HCT116 (cell line): ENCODE measurements at regions not wholly inside any gene's neighbourhood (a gene's known extent, or its start where the extent isn't known, plus 50 kb on each side); places are given as distances from the start of the nearest gene placed in this dataset.

Source experiments
- ATAC-seq: fragments of 200-7000 bp; cut with Tn5 transposase; 2 replicates; pipeline ENCODE4 v1.9.1; 2020; ENCODE audit warnings: mild to moderate bottlenecking, moderate library complexity
- BruUV-seq: library from RNA; stranded (reverse); fragments of 400-500 nt; replicated peaks from 2 replicates; lab custom pipeline; 2021; lab: Mats Ljungman, UMichigan
- CTCF ChIA-PET: fragments of 300-600 bp; sonication (Branson Sonifier 250); formaldehyde crosslinking; loops from one replicate; lab custom pipeline; 2021; ENCODE audit warnings: antibody characterized with exemption; lab: Charles Lee
- POLR2A ChIA-PET: fragments of 300-600, 350-600 bp; sonication (Branson Sonifier 250); formaldehyde crosslinking; loops from one replicate; lab custom pipeline; 2021; ENCODE audit warnings: antibody characterized with exemption; lab: Charles Lee
- RAD21 ChIA-PET, 2 experiments: fragments of 300-600 bp; sonication (Branson Sonifier 250); formaldehyde crosslinking; loops; one replicate each; lab custom pipeline; 2023; ENCODE audit warnings: low total read pairs in 2 of 2; ENCODE audit not compliant: uncharacterized antibody in 2 of 2, unreplicated experiment in 2 of 2, low non-redundant PET in 1 of 2; lab: Charles Lee
- DNase-seq: peaks from one replicate; pipeline ENCODE4 v3.0.0-alpha.2; 2010; ENCODE audit warnings: low read depth, low spot score
- H2AFZ ChIP-seq: fragments of 200-600 bp; shearing (Covaris generic), sonication (generic); 2 replicates; pipeline ENCODE4 v1.6.1; 2017; ENCODE audit warnings: low read depth, mixed run types, mixed read lengths, antibody characterized with exemption, low read length; ENCODE audit not compliant: poor library complexity, severe bottlenecking
- H3K27ac ChIP-seq: 2 replicates; pipeline ENCODE4 v1.5.1; 2012; ENCODE audit warnings: low read depth, low read length
- H3K27me3 ChIP-seq: fragments of 200-600 bp; sonication (generic); 2 replicates; pipeline ENCODE4 v1.6.1; 2016; ENCODE audit warnings: mixed run types, low read length, mixed read lengths; ENCODE audit not compliant: insufficient read depth
- H3K36me3 ChIP-seq, 2 experiments: fragments of 200-500 bp in 1 of 2; fragments of 200-600 bp in 1 of 2; sonication (Bioruptor generic) in 1 of 2; sonication (generic) in 1 of 2; 2 replicates each; pipeline versions ENCODE4 v1.5.1 to v1.6.1; 2014 to 2016; ENCODE audit warnings: low read length in 2 of 2, inconsistent platforms in 1 of 2, mixed read lengths in 1 of 2, mixed run types in 1 of 2; ENCODE audit not compliant: insufficient read depth in 2 of 2, control insufficient read depth in 1 of 2
- H3K4me1 ChIP-seq, 2 experiments: fragments of 200-600 bp in 1 of 2; sonication (generic) in 1 of 2; 2 replicates each; pipeline versions ENCODE4 v1.5.1 to v1.6.1; 2012 to 2017; ENCODE audit warnings: low read length in 2 of 2, inconsistent platforms in 1 of 2, mild to moderate bottlenecking in 1 of 2, mixed read lengths in 1 of 2, mixed run types in 1 of 2, moderate library complexity in 1 of 2; ENCODE audit not compliant: insufficient read depth in 2 of 2, control insufficient read depth in 1 of 2
- H3K4me2 ChIP-seq: fragments of 200-600 bp; sonication (generic); 2 replicates; pipeline ENCODE4 v1.6.1; 2017; ENCODE audit warnings: mixed run types, low read length, mixed read lengths
- H3K4me3 ChIP-seq, 2 experiments: fragments of 200-600 bp in 1 of 2; sonication (generic) in 1 of 2; replicated peaks in 1 of 2; 2 replicates each; pipeline ENCODE4 v1.5.1; 2011 to 2016; ENCODE audit warnings: low read length in 2 of 2, control low read depth in 1 of 2, low read depth in 1 of 2, mild to moderate bottlenecking in 1 of 2, mixed read lengths in 1 of 2, mixed run types in 1 of 2
- H3K79me2 ChIP-seq: fragments of 200-600 bp; sonication (generic); 2 replicates; pipeline ENCODE4 v1.6.1; 2017; ENCODE audit warnings: mild to moderate bottlenecking, mixed run types, low read length, moderate library complexity, mixed read lengths; ENCODE audit not compliant: insufficient read depth
- H3K9ac ChIP-seq: fragments of 200-600 bp; sonication (generic); 2 replicates; pipeline ENCODE4 v1.6.1; 2016; ENCODE audit warnings: low read length, mixed read lengths
- H3K9me2 ChIP-seq: fragments of 200-600 bp; sonication (generic), shearing (Covaris generic); 2 replicates; pipeline ENCODE4 v1.6.1; 2017; ENCODE audit warnings: mixed run types, mild to moderate bottlenecking, moderate library complexity; ENCODE audit not compliant: insufficient read depth
- H3K9me3 ChIP-seq, 2 experiments: fragments of 200-500 bp in 1 of 2; fragments of 200-600 bp in 1 of 2; sonication (Bioruptor generic) in 1 of 2; sonication (generic) in 1 of 2; 2 replicates each; pipeline ENCODE4 v1.6.1; 2014 to 2017; ENCODE audit warnings: low read length in 2 of 2, mixed read lengths in 2 of 2, inconsistent platforms in 1 of 2, low read depth in 1 of 2, mild to moderate bottlenecking in 1 of 2, mixed run types in 1 of 2, moderate library complexity in 1 of 2; ENCODE audit not compliant: control insufficient read depth in 1 of 2, insufficient read depth in 1 of 2
- H4K20me1 ChIP-seq: fragments of 200-600 bp; sonication (generic), shearing (Covaris generic); 2 replicates; pipeline ENCODE4 v1.6.1; 2017; ENCODE audit warnings: mixed run types, mild to moderate bottlenecking, moderate library complexity; ENCODE audit not compliant: insufficient read depth
- ATF3 ChIP-seq: IDR thresholded peaks from 2 replicates; pipeline ENCODE4 v1.6.1; 2012
- CEBPB ChIP-seq: IDR thresholded peaks from 2 replicates; pipeline ENCODE4 v1.6.1; 2012; ENCODE audit warnings: low read depth
- CTCF ChIP-seq, 3 experiments: fragments of 200-600 bp in 1 of 3; sonication (generic) in 1 of 3; IDR thresholded peaks in 2 of 3; conservative IDR thresholded peaks in 1 of 3; 2 replicates each; pipeline ENCODE4 v1.5.1; 2012 to 2017; ENCODE audit warnings: low read depth in 2 of 3, low read length in 2 of 3, antibody characterized with exemption in 1 of 3, borderline replicate concordance in 1 of 3, control low read depth in 1 of 3, mild to moderate bottlenecking in 1 of 3, mixed read lengths in 1 of 3, mixed run types in 1 of 3, moderate library complexity in 1 of 3; ENCODE audit not compliant: insufficient read depth in 1 of 3
- EGR1 ChIP-seq: IDR thresholded peaks from 2 replicates; pipeline ENCODE4 v1.6.1; 2012; ENCODE audit warnings: low read depth
- EZH2 ChIP-seq: fragments of 200-600 bp; sonication (generic); IDR thresholded peaks from 2 replicates; pipeline ENCODE4 v1.6.1; 2017; ENCODE audit warnings: antibody characterized with exemption, mixed run types
- EZH2phosphoT487 ChIP-seq: fragments of 200-600 bp; IDR thresholded peaks from 2 replicates; pipeline ENCODE4 v1.6.1; 2018; ENCODE audit warnings: antibody characterized with exemption, borderline replicate concordance
- FOSL1 ChIP-seq: IDR thresholded peaks from 2 replicates; pipeline ENCODE4 v1.6.1; 2012; ENCODE audit warnings: low read depth
- JUND ChIP-seq: IDR thresholded peaks from 2 replicates; pipeline ENCODE4 v1.6.1; 2012
- POLR2AphosphoS5 ChIP-seq: IDR thresholded peaks from 2 replicates; pipeline ENCODE4 v1.6.1; 2011; ENCODE audit warnings: mild to moderate bottlenecking, low read depth, low read length, moderate library complexity
- RAD21 ChIP-seq: IDR thresholded peaks from 2 replicates; pipeline ENCODE4 v1.6.1; 2012; ENCODE audit warnings: low read depth, mild to moderate bottlenecking
- SP1 ChIP-seq: IDR thresholded peaks from 2 replicates; pipeline ENCODE4 v1.6.1; 2012; ENCODE audit warnings: low read depth
- SRF ChIP-seq: IDR thresholded peaks from 2 replicates; pipeline ENCODE4 v1.6.1; 2012; ENCODE audit warnings: low read depth
- YY1 ChIP-seq: IDR thresholded peaks from 2 replicates; pipeline ENCODE4 v1.6.1; 2011; ENCODE audit warnings: low read length, low read depth, moderate library complexity, mild to moderate bottlenecking; ENCODE audit not compliant: insufficient replicate concordance; ENCODE audit errors: extremely low read depth
- ZNF274 ChIP-seq: fragments of 200-500 bp; sonication (Bioruptor generic); IDR thresholded peaks from 2 replicates; pipeline ENCODE4 v1.6.1; 2014; ENCODE audit warnings: mild to moderate bottlenecking, low read depth, low read length, inconsistent platforms
- intact Hi-C: fragments of 100-400 bp; cut with micrococcal nuclease; formaldehyde crosslinking; loops from 2 replicates; pipeline ENCODE4 v1.10.0; 2022

GRCh38 chr3:194738254-194739093, 52.8 kb downstream of the FAM43A start:
- Histone ChIP-seq H3K9ac (no peak overlapping the region), H3K4me2 (peak overlapping the region; percentile 31; the same call in 1 of the 2 replicates), H3K9me2 (no peaks in the 10 kb centered on the region), H3K27me3 (peaks cover 8% of the 10 kb centered on the region; the same call in 1 of the 2 replicates), H3K4me1 (peaks cover 21 to 45% of the 10 kb centered on the region in 2 experiments), H4K20me1 (no peaks in the 10 kb centered on the region), H3K27ac (no peak overlapping the region), H3K79me2 (no peaks in the 10 kb centered on the region), H3K36me3 (no peaks in the 10 kb centered on the region), H3K4me3 (no peak overlapping the region), H2AFZ (peak overlapping the region; percentile 74), H3K9me3 (no peaks in the 10 kb centered on the region; a peak in 1 of 4 replicates)
- CTCF ChIA-PET = no interaction called here
- TF ChIP-seq EGR1 = peak; percentile 62
- no peak for TF ChIP-seq ZNF274
- BruUV-seq = no TSS peak
- ATAC-seq (no peak), DNase-seq (peak; percentile 22)
- intact Hi-C loops = no loop called here
- POLR2A ChIA-PET = no interaction called here
- RAD21 ChIA-PET = no interaction called here

- DNase-seq = peak; percentile 10
- POLR2A ChIA-PET = interaction anchor here (1.5 kb wide), 1 partner anchor 57 kb away, joined by 4 read pairs; no protein-coding TSS in a partner anchor
- BruUV-seq = no TSS peak
- no peak for TF ChIP-seq POLR2AphosphoS5
- TF ChIP-seq JUND = peak; percentile 44; the same call in 1 of the 2 replicates
- no peak for TF ChIP-seq YY1
- TF ChIP-seq RAD21 = peak; percentile 31; the same call in 1 of the 2 replicates
- no peak for TF ChIP-seq CTCF (IDR thresholded peaks at IDR 0.05 in 2 of 3, conservative IDR thresholded peaks at IDR 0.05 in 1 of 3; ENCODE audit: borderline replicate concordance in 1 of 3, insufficient read depth in 1 of 3, low read depth in 2 of 3, low read length in 2 of 3)
- TF ChIP-seq EZH2 = no peak
- 0 out of 2 replicates have a peak, but pooled peaks have one; percentile 18 for TF ChIP-seq FOSL1
- 0 out of 2 replicates have a peak, but pooled peaks have one; percentile 19 for TF ChIP-seq SP1
- no peak for TF ChIP-seq CEBPB
- no peak for TF ChIP-seq ATF3
- TF ChIP-seq ZNF274 = no peak
- no peak for TF ChIP-seq SRF
- no peak for TF ChIP-seq EZH2phosphoT487
Observed at GRCh38 chr3:194739498-194740284, 54.0 kb downstream of the FAM43A start.

More at GRCh38 chr3:194739498-194740284, 54.0 kb downstream of the FAM43A start:
- ATAC-seq = no peak
- Histone ChIP-seq H2AFZ (peak overlapping the region; percentile 48), H3K9me3 (no peaks in the 10 kb centered on the region; a peak in 1 of 4 replicates), H3K27ac (no peak overlapping the region), H3K36me3 (no peaks in the 10 kb centered on the region), H3K9ac (no peak overlapping the region), H3K79me2 (no peaks in the 10 kb centered on the region), H3K4me3 (no peak overlapping the region), H4K20me1 (no peaks in the 10 kb centered on the region), H3K4me1 (peaks cover 21 to 45% of the 10 kb centered on the region in 2 experiments), H3K9me2 (no peaks in the 10 kb centered on the region), H3K27me3 (peaks cover 8% of the 10 kb centered on the region; the same call in 1 of the 2 replicates), H3K4me2 (peak overlapping the region; percentile 87)
- ChIA-PET CTCF (no interaction called here), RAD21 (no interaction called here)
- intact Hi-C loops = loop anchor here (2.0 kb wide), 1 partner anchor 57 kb away; no protein-coding TSS in a partner anchor
